K562 (cell line): ENCODE measurements at regions not wholly inside any gene's neighbourhood (a gene's known extent, or its start where the extent isn't known, plus 50 kb on each side); places are given as distances from the start of the nearest gene placed in this dataset.
A peak's percentile ranks its signal among the peaks of the same experiment; 100 is the strongest.

Experiments
- COPS2 ChIP-seq: fragments of 450-650 bp; conservative IDR thresholded peaks from 2 replicates; pipeline ENCODE4 v1.6.1; 2016; ENCODE audit warnings: mild to moderate bottlenecking, moderate library complexity
- CREB5 ChIP-seq: fragments of 250-450 bp; sonication (Bioruptor Pico); IDR thresholded peaks from 2 replicates; pipeline ENCODE4 v1.5.0; 2020; ENCODE audit warnings: mild to moderate bottlenecking
- DPF2 ChIP-seq: fragments of 450-650 bp; IDR thresholded peaks from 2 replicates; pipeline ENCODE4 v1.6.1; 2016
- EWSR1 ChIP-seq: fragments of 450-650 bp; IDR thresholded peaks from 2 replicates; pipeline ENCODE4 v1.6.1; 2018; ENCODE audit warnings: borderline replicate concordance, mild to moderate bottlenecking, low read depth, moderate library complexity; ENCODE audit not compliant: partially characterized antibody
- GATAD2B ChIP-seq: fragments of 450-650 bp; IDR thresholded peaks from 2 replicates; pipeline ENCODE4 v1.6.1; 2017; ENCODE audit warnings: mild to moderate bottlenecking, borderline replicate concordance
- HCFC1 ChIP-seq: IDR thresholded peaks from 2 replicates; pipeline ENCODE4 v1.6.1; 2012; ENCODE audit warnings: low read depth, low read length, improper control_type of control experiment
- LEF1 ChIP-seq: fragments of 450-650 bp; IDR thresholded peaks from 2 replicates; pipeline ENCODE4 v1.6.1; 2016; ENCODE audit warnings: mild to moderate bottlenecking
- MXI1 ChIP-seq: IDR thresholded peaks from 2 replicates; pipeline ENCODE4 v1.6.1; 2011; ENCODE audit warnings: low read depth, mild to moderate bottlenecking, improper control_type of control experiment, low read length
- MYBL2 ChIP-seq, 2 experiments: fragments of 450-650 bp in 1 of 2; sonication (generic) in 1 of 2; formaldehyde crosslinking in 1 of 2; IDR thresholded peaks; 2 replicates each; pipeline versions ENCODE4 v1.6.1 to v1.8.1; 2017 to 2022; ENCODE audit warnings: borderline replicate concordance in 1 of 2, inconsistent platforms in 1 of 2, low read depth in 1 of 2, mild to moderate bottlenecking in 1 of 2, missing genetic modification reagents in 1 of 2, moderate library complexity in 1 of 2
- NCOA1 ChIP-seq: fragments of 450-650 bp; IDR thresholded peaks from 2 replicates; pipeline ENCODE4 v1.6.1; 2016; ENCODE audit warnings: low read depth
- NFE2 ChIP-seq: IDR thresholded peaks from 2 replicates; pipeline ENCODE4 v1.6.1; 2014; ENCODE audit warnings: antibody characterized with exemption, low read depth
- NR2C1 ChIP-seq, 2 experiments: fragments of 450-650 bp; IDR thresholded peaks; 2 replicates each; pipeline ENCODE4 v1.6.1; 2017; ENCODE audit warnings: mild to moderate bottlenecking in 2 of 2, antibody characterized with exemption in 1 of 2, inconsistent platforms in 1 of 2, missing compliant biosample characterization in 1 of 2, missing genetic modification characterization in 1 of 2
- NR4A1 ChIP-seq, 2 experiments: fragments of 250-450 bp in 1 of 2; fragments of 450-650 bp in 1 of 2; sonication (Bioruptor Pico) in 1 of 2; IDR thresholded peaks; 2 replicates each; pipeline versions ENCODE4 v1.4.0 to v1.6.1; 2016 to 2020; ENCODE audit warnings: mild to moderate bottlenecking in 2 of 2, missing compliant biosample characterization in 1 of 2, missing genetic modification characterization in 1 of 2, moderate library complexity in 1 of 2
- POLR2AphosphoS5 ChIP-seq: IDR thresholded peaks from 2 replicates; pipeline ENCODE4 v1.6.1; 2011; ENCODE audit warnings: mild to moderate bottlenecking, low read depth, low read length, moderate library complexity; ENCODE audit not compliant: control insufficient read depth, insufficient read depth
- SMARCA4 ChIP-seq: fragments of 450-650 bp; IDR thresholded peaks from 2 replicates; pipeline ENCODE4 v1.6.1; 2016
- SOX6 ChIP-seq: fragments of 450-650 bp; IDR thresholded peaks from 2 replicates; pipeline ENCODE4 v1.6.1; 2014; ENCODE audit warnings: mild to moderate bottlenecking
- SRF ChIP-seq, 2 experiments: fragments of 250-450, 450-650 bp in 1 of 2; sonication (Bioruptor Pico) in 1 of 2; sonication (generic) in 1 of 2; formaldehyde crosslinking; IDR thresholded peaks; 2 replicates each; pipeline versions ENCODE4 v1.5.0 to v1.5.1; 2020 to 2022; ENCODE audit warnings: mild to moderate bottlenecking in 1 of 2, missing genetic modification reagents in 1 of 2
- TCF3 ChIP-seq: sonication (generic); formaldehyde crosslinking; IDR thresholded peaks from 2 replicates; pipeline ENCODE4 v1.4.0; 2020; ENCODE audit warnings: mild to moderate bottlenecking, missing genetic modification reagents
- THRB ChIP-seq: fragments of 450-650 bp; formaldehyde crosslinking; conservative IDR thresholded peaks from 2 replicates; pipeline ENCODE4 v1.4.0; 2022; ENCODE audit warnings: mild to moderate bottlenecking, missing genetic modification characterization
- ZSCAN29 ChIP-seq: fragments of 450-650 bp; IDR thresholded peaks from 2 replicates; pipeline ENCODE4 v1.6.1; 2017
- TF ChIP-seq, protein P1 (sequence below): IDR thresholded peaks from 2 replicates; pipeline ENCODE4 v1.6.1; 2012; ENCODE audit warnings: low read depth, low read length, improper control_type of control experiment, borderline replicate concordance
- TF ChIP-seq, protein P2 (sequence below): sonication (generic); formaldehyde crosslinking; IDR thresholded peaks from 2 replicates; pipeline ENCODE4 v1.8.0; 2022; ENCODE audit warnings: mild to moderate bottlenecking, missing genetic modification reagents
- TF ChIP-seq, protein P3 (sequence below), 2 experiments: fragments of 250-450 bp in 1 of 2; fragments of 450-650 bp in 1 of 2; sonication (Bioruptor Pico) in 1 of 2; IDR thresholded peaks; 2 replicates each; pipeline versions ENCODE4 v1.6.1 to v1.8.0; 2016 to 2021; ENCODE audit warnings: mild to moderate bottlenecking in 2 of 2, moderate library complexity in 2 of 2, missing compliant biosample characterization in 1 of 2, missing genetic modification characterization in 1 of 2

DNA sequence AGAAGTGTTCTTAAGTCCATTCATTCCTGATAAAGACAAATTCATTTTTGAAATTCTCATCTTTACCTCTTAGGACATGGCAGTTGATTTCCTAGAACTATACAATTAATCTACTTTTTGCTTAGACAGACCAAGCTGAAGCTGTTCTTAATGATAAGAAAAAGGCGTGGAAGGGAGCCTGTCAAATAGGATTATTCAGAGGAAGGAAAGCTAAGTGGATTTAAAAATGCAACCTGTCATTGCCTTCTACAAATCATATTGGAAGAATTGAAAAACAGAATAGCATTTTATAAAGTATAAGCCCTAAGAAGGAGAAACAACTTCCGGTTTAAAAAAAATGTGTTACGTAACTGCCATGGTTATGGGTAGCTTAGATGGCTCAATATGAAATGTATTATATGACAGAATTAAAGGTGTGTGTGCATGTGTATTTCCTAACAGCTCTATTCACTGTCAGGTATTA is 81.2 kb upstream of the RAP2B start (continued):
- TF ChIP-seq LEF1, result peak; percentile 79
- TF ChIP-seq POLR2AphosphoS5, result peak; percentile 68; the same call in 1 of the 2 replicates
- TF ChIP-seq GATAD2B, result peak; percentile 35; the same call in 1 of the 2 replicates
- TF ChIP-seq, protein P1, sequence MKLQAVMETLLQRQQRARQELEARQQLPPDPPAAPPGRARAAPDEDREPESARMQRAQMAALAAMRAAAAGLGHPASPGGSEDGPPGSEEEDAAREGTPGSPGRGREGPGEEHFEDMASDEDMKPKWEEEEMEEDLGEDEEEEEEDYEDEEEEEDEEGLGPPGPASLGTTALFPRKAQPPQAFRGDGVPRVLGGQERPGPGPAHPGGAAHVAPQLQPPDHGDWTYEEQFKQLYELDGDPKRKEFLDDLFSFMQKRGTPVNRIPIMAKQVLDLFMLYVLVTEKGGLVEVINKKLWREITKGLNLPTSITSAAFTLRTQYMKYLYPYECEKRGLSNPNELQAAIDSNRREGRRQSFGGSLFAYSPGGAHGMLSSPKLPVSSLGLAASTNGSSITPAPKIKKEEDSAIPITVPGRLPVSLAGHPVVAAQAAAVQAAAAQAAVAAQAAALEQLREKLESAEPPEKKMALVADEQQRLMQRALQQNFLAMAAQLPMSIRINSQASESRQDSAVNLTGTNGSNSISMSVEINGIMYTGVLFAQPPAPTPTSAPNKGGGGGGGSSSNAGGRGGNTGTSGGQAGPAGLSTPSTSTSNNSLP, result peak; percentile 97
- TF ChIP-seq TCF3 (CRISPR knock-in tag), result peak; percentile 91
- TF ChIP-seq NCOA1, result peak; percentile 75; the same call in 1 of the 2 replicates
- TF ChIP-seq, protein P2, sequence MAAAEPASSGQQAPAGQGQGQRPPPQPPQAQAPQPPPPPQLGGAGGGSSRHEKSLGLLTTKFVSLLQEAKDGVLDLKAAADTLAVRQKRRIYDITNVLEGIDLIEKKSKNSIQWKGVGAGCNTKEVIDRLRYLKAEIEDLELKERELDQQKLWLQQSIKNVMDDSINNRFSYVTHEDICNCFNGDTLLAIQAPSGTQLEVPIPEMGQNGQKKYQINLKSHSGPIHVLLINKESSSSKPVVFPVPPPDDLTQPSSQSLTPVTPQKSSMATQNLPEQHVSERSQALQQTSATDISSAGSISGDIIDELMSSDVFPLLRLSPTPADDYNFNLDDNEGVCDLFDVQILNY (CRISPR knock-in tag), result no peak
- TF ChIP-seq, protein P3, sequence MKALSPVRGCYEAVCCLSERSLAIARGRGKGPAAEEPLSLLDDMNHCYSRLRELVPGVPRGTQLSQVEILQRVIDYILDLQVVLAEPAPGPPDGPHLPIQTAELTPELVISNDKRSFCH (CRISPR knock-in tag; IDR thresholded peaks at IDR 0.05), result no peak
- TF ChIP-seq, protein P3 (tag; IDR thresholded peaks at IDR 0.05), result no peak
- no peak for TF ChIP-seq COPS2
- TF ChIP-seq CREB5, result no peak
- no peak for TF ChIP-seq NR4A1 (CRISPR knock-in tag; IDR thresholded peaks at IDR 0.05)
- TF ChIP-seq NR4A1 (tag; IDR thresholded peaks at IDR 0.05), result no peak
- no peak for TF ChIP-seq THRB
- peak; percentile 72 for TF ChIP-seq SOX6
- peak; percentile 92 for TF ChIP-seq DPF2
- TF ChIP-seq MXI1, result peak; percentile 43; the same call in 1 of the 2 replicates
- 0 out of 2 replicates have a peak, but pooled peaks have one; percentile 10 for TF ChIP-seq NR2C1 (IDR thresholded peaks at IDR 0.05)
- no peak for TF ChIP-seq NR2C1 (tag; IDR thresholded peaks at IDR 0.05)
- 0 out of 2 replicates have a peak, but pooled peaks have one; percentile 45 for TF ChIP-seq ZSCAN29
- peak in 1 of 2 experiments; percentile 78; a peak in 2 of 4 replicates for TF ChIP-seq SRF (CRISPR knock-in tag; IDR thresholded peaks at IDR 0.05)
- no peak for TF ChIP-seq EWSR1
- peak; percentile 96 for TF ChIP-seq SMARCA4
- no peak for TF ChIP-seq HCFC1
- TF ChIP-seq NFE2, result peak; percentile 48; the same call in 1 of the 2 replicates
- TF ChIP-seq MYBL2 (IDR thresholded peaks at IDR 0.05; ENCODE audit: low read depth), result peak; percentile 6; the same call in 1 of the 2 replicates
- TF ChIP-seq MYBL2 (CRISPR knock-in tag; IDR thresholded peaks at IDR 0.05; ENCODE audit: borderline replicate concordance), result no peak
